Lower leg skin (tissue), 4 donors: ENCODE measurements at regions not wholly inside any gene's neighbourhood (a gene's known extent, or its start where the extent isn't known, plus 50 kb on each side); places are given as distances from the start of the nearest gene placed in this dataset.
A peak's percentile ranks its signal among the peaks of the same experiment; 100 is the strongest.

Experiments
- DNase-seq, 2 donors: peaks; one replicate each; pipeline ENCODE4 v3.0.0-alpha.2; 2019; ENCODE audit warnings: low spot score in 2 of 2
- H3K4me3 ChIP-seq: fragments of 200-600 bp; sonication (generic); 2 replicates; pipeline ENCODE4 v1.5.1; 2017; ENCODE audit warnings: mild to moderate bottlenecking, low read depth; ENCODE audit not compliant: poor library complexity, severe bottlenecking
- POLR2A ChIP-seq, 2 donors: fragments of 450-650 bp; IDR thresholded peaks; one replicate each; pipeline ENCODE4 v1.6.1; 2016 to 2017; ENCODE audit warnings: antibody characterized with exemption in 2 of 2, mild to moderate bottlenecking in 1 of 2, moderate library complexity in 1 of 2
- WGBS, 2 donors: methylation state at CpG; one replicate each; pipeline ENCODE4 v1.1.5; 2018; 5-methylcytosine and 5-hydroxymethylcytosine counted together
- intact Hi-C: fragments of 100-400 bp; cut with DNase I; formaldehyde crosslinking; loops from one replicate; pipeline ENCODE4 v1.15.0; 2023; ENCODE audit warnings: low total_unique reads
- TF ChIP-seq, protein P1 (sequence below), 3 donors: fragments of 450-650 bp; IDR thresholded peaks; one replicate each; pipeline ENCODE4 v1.5.1; 2016; ENCODE audit warnings: antibody characterized with exemption in 3 of 3, mild to moderate bottlenecking in 3 of 3, moderate library complexity in 2 of 3

DNA sequence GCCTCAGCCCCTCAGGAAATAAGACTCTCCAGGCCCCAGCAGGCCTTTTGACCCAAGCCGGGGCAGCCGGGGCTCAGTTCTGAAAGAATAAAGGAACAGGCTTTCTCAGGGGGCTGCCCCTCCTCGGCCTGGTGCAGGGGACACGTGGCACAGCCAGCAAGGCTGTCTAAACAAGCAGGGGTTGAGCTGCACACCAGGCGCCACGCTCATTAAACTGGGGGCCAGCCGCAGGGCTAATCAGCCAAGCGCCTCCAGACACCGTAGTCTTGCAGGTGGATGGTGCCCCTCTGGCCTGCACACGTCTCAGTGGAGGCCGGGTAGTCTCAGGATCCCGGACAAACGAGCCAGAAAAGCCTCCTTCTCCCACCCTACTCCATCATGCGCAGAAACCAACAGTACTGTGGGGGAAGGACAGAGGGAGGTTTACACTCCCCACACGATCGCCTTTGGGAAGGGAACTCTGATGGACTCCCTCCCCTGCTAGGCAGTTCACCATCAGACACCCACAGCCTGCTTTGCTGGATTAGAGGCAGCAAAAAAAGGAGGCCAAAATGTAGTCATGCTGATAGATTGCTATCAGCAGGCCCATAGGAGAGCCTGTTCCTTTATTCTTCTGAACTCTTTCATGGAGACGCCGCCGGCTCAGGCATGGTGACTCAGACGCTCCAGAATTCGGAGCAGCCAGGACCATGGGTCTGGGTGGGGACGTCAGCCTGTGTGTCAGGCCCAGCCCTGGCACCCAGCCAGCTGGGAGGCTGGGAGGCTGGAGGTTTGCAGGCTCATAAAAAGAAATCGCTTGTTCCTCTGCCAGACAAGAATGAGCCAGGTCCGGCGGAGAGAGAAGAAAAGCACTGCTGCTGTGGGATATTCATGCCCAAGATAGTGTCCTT, 342.4 kb downstream of the BCOR start:
- intact Hi-C loops: no loop called here
- 48 to 55% methylated on average over 15 to 25 of the region's 25 CpGs for whole genome bisulfite sequencing, 2 donors
- peak; percentile 74 to 95 for DNase-seq
- TF ChIP-seq, protein P1, sequence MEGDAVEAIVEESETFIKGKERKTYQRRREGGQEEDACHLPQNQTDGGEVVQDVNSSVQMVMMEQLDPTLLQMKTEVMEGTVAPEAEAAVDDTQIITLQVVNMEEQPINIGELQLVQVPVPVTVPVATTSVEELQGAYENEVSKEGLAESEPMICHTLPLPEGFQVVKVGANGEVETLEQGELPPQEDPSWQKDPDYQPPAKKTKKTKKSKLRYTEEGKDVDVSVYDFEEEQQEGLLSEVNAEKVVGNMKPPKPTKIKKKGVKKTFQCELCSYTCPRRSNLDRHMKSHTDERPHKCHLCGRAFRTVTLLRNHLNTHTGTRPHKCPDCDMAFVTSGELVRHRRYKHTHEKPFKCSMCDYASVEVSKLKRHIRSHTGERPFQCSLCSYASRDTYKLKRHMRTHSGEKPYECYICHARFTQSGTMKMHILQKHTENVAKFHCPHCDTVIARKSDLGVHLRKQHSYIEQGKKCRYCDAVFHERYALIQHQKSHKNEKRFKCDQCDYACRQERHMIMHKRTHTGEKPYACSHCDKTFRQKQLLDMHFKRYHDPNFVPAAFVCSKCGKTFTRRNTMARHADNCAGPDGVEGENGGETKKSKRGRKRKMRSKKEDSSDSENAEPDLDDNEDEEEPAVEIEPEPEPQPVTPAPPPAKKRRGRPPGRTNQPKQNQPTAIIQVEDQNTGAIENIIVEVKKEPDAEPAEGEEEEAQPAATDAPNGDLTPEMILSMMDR (IDR thresholded peaks at IDR 0.05): no peak
- TF ChIP-seq POLR2A (IDR thresholded peaks at IDR 0.05): no peak
- no peak overlapping the region for H3K4me3 ChIP-seq

DNA sequence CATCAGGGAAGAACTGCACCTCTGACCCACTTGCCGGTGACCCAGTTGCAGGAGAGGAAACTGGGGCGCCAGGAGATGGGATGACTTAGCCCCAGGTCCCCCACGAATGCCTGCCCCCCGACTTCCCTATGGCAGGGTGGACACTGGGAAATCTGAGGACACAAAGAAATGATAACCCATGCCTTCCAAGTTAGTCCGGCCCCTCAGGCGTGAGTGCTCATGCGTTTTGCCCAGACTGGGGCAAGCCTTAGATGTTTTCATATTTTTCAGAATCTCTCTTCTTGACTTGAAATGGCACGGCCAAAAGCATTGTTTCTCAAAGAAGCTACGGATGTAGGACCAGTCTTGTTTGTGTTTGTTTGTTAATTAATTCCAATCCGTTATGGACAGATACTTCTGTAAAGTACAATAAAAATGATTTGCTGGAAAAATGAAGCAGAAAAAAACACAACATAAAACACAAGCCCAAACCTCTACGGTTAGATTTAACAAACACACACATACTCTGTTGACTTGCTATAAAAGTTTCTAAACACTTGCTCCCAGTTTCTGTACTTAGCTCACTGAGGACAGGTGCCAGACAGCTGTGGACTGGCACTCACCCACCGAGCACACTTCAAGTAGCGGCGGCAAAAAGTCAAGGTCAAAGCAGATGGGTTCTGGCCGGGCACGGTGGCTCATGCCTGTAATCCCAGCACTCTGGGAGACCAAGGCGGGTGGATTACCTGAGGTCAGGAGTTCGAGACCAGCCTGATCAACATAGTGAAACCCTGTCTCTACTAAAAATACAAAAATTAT, 341.5 kb downstream of the BCOR start:
- no peak overlapping the region for H3K4me3 ChIP-seq
- DNase-seq: no peak
- 60 to 63% methylated on average over 15 to 18 of the region's 18 CpGs for WGBS, 2 donors
- intact Hi-C loops: no loop called here
- TF ChIP-seq POLR2A (IDR thresholded peaks at IDR 0.05): no peak

GRCh38 chrX:39757971-39758370, 339.8 kb downstream of the BCOR start:
- WGBS, 2 donors: 76 to 78% methylated on average over 6 of the region's 6 CpGs
- intact Hi-C loops: no loop called here
- no peak overlapping the region for H3K4me3 ChIP-seq
- no peak for DNase-seq
- TF ChIP-seq POLR2A (IDR thresholded peaks at IDR 0.05): no peak
- TF ChIP-seq, protein P1 (IDR thresholded peaks at IDR 0.05): no peak

- TF ChIP-seq, protein P1 (IDR thresholded peaks at IDR 0.05): no peak
- TF ChIP-seq POLR2A (IDR thresholded peaks at IDR 0.05): no peak
- intact Hi-C loops: no loop called here
- H3K4me3 ChIP-seq: no peak overlapping the region
- 56 to 74% methylated on average over 7 to 17 of the region's 17 CpGs for WGBS, 2 donors
- no peak for DNase-seq
Observed at GRCh38 chrX:39758791-39759525, 338.8 kb downstream of the BCOR start.

DNA sequence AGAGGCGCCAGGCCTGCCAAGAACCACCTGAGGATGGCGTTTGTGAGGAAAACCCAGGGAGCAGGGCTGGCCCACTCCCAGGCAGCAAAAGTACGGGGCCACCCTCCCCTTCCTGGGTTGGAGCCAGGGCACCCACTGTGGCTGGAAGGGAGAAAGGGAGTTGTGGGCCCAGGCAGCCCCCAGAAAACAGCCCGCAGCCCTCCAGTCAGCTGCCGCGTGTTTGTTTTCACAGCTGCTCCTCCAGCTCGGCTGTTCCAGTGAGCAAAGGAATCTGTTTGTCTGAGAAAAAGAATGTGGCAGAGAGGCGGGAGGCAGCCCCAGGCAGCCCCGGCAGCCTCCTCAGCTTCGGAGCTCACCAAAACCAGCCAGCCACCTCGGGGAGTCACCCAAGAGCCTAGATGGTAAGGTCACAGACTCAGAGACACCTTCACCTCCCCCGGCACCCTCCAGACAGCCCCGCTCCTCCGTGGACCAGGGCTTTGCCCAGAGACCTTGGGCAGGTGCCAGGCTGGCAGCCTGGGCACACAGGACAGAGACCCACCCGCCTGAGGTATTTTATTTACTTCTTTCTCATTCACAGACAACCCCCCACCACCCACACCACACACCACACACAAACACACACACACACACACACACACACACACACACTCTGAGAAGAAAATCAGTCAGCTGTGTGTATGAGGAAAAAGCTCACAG, 338.1 kb downstream of the BCOR start:
- intact Hi-C loops: no loop called here
- no peak for DNase-seq
- H3K4me3 ChIP-seq: no peak overlapping the region
- 37 to 55% methylated on average over 5 to 15 of the region's 15 CpGs for WGBS, 2 donors
- TF ChIP-seq, protein P1 (IDR thresholded peaks at IDR 0.05): no peak
- no peak for TF ChIP-seq POLR2A (IDR thresholded peaks at IDR 0.05)
